Fibroblast of skin of back (primary cell): ENCODE measurements at regions not wholly inside any gene's neighbourhood (a gene's known extent, or its start where the extent isn't known, plus 50 kb on each side); places are given as distances from the start of the nearest gene placed in this dataset.
A peak's percentile ranks its signal among the peaks of the same experiment; 100 is the strongest.
"Not testable (repeated sequence)": the region's sequence is repeated elsewhere in the genome, so short reads cannot be mapped to it uniquely, and the experiment has no call there.

ENCODE experiments used
- DNase-seq: peaks from one replicate; pipeline ENCODE4 v3.0.0-alpha.2; 2013

GRCh38 chr5:133881576-133882388 lies 86.6 kb downstream of the C5orf15 start:
- no peak for DNase-seq

- no peak for DNase-seq
These were observed 90.2 kb downstream of the C5orf15 start for GRCh38 chr5:133878236-133878555.

GRCh38 chr5:133877351-133878235 lies 90.8 kb downstream of the C5orf15 start:
- no peak for DNase-seq

GRCh38 chr5:133876266-133876665 lies 92.2 kb downstream of the C5orf15 start:
- DNase-seq = no peak

- no peak for DNase-seq
These were observed 93.2 kb downstream of the C5orf15 start for GRCh38 chr5:133875179-133875578.

- no peak for DNase-seq
These were observed 95.0 kb downstream of the C5orf15 start for GRCh38 chr5:133873449-133873848.

- DNase-seq = peak; percentile 41
These were observed 97.8 kb downstream of the C5orf15 start for GRCh38 chr5:133870661-133871060.

- no peak for DNase-seq
These were observed 98.7 kb downstream of the C5orf15 start for GRCh38 chr5:133869519-133870335.

GRCh38 chr5:133868946-133869518 lies 99.4 kb downstream of the C5orf15 start:
- peak; percentile 77 for DNase-seq

- no peak for DNase-seq
These were observed 100.4 kb downstream of the C5orf15 start for GRCh38 chr5:133867851-133868545.

- DNase-seq = no peak
These were observed 101.1 kb downstream of the C5orf15 start for GRCh38 chr5:133867341-133867740.

GRCh38 chr5:133866903-133867245 lies 101.6 kb downstream of the C5orf15 start:
- no peak for DNase-seq

GRCh38 chr5:133866160-133866902 lies 102.1 kb downstream of the C5orf15 start:
- no peak for DNase-seq

- DNase-seq = no peak
These were observed 103.3 kb downstream of the C5orf15 start for GRCh38 chr5:133865113-133865512.

- no peak for DNase-seq
These were observed 103.7 kb downstream of the C5orf15 start for GRCh38 chr5:133864711-133865110.

GRCh38 chr5:133863857-133864585 lies 104.4 kb downstream of the C5orf15 start:
- no peak for DNase-seq

GRCh38 chr5:133861161-133861737 lies 107.2 kb downstream of the C5orf15 start:
- DNase-seq = no peak

- no peak for DNase-seq
These were observed 109.4 kb downstream of the C5orf15 start for GRCh38 chr5:133859073-133859472.

- DNase-seq = not testable (repeated sequence)
These were observed 110.7 kb downstream of the C5orf15 start for GRCh38 chr5:133857595-133858313.
